ENCODE measurements at regions not wholly inside any gene's neighbourhood (a gene's known extent, or its start where the extent isn't known, plus 50 kb on each side); places are given as distances from the start of the nearest gene placed in this dataset.

DNA sequence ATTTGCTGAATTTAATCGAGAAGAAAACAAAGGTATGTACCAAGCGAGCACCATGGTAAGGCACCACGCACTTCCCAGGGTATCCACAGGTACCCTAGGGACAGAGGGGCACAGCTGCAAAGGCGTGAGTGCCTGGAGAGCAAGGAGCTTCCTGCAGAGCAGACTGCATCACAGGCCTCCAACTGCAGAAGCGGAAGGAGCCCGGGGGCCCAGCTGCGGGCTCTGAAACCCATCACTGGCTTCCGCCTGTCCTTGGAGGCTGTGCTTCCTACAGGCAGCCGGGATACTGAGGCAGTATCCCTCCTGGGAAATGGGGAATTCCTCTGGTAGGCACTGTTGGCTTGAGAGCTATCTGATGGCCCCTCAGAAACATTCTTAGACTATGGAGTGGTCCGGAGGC is 217.4 kb upstream of the GMDS start:
- H3K4me1 Mint-ChIP-seq, result no peaks in the 10 kb centered on the region
- ATAC-seq (replicated peaks), result no peak
- peaks cover 18% of the 10 kb centered on the region for H3K27me3 Mint-ChIP-seq
- no peak overlapping the region for H3K4me3 Mint-ChIP-seq
- H3K9me3 Mint-ChIP-seq, result no peaks in the 10 kb centered on the region
- H3K36me3 Mint-ChIP-seq (ENCODE audit: low read depth), result no peaks in the 10 kb centered on the region
- H3K27ac Mint-ChIP-seq, result no peak overlapping the region

DNA sequence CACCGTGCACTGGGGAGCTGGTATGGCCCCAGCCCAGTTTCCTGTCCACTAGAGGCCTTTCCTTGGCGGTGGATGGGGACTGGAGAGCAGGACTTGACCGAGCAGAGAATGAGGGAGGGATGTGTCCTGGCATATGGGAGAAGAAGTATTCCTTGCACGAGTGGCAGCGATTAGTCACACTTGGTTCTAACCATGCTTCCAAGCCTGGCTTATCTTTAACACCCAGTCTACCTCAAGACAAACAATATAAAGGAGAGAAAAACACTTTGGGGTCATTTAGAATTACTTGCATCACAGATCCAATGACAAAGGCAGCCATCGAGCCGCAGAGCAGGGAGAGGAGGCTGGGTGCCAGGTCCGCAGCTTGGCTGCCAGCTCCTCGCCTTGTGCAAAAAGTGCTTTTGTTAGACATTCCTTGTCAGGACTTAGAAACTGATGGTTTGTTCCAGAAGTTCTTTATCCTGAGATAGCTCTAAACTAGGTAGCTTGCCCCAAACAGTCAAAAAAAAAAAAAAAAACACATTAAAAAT is 214.9 kb upstream of the GMDS start:
- H3K27ac Mint-ChIP-seq, result no peak overlapping the region
- no peak overlapping the region for H3K4me3 Mint-ChIP-seq

DNA sequence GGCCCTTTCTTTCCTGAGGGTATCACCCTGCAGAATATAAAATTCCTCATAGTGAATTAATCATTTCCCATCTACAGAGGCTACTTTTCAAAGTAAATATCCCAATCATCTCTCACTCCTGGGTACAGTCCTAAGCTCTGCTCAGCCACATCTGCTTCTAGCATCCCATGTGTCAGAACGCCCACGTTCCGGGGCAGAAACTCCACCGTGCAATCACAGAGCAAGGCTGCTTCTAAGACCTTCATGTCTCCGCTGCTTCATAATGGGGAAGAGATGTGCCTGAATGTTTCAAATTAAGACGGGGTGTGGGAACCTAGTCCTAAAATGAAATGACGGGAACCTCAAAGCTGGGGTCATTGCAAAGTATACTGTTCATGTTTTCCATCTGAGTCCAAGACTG is 208.8 kb upstream of the GMDS start:
- no peak overlapping the region for H3K27ac Mint-ChIP-seq
- H3K27me3 Mint-ChIP-seq, result peaks cover 5% of the 10 kb centered on the region
- H3K9me3 Mint-ChIP-seq, result no peaks in the 10 kb centered on the region
- no peaks in the 10 kb centered on the region for H3K4me1 Mint-ChIP-seq
- ATAC-seq (replicated peaks), result no peak
- no peaks in the 10 kb centered on the region for H3K36me3 Mint-ChIP-seq (ENCODE audit: low read depth)
- H3K4me3 Mint-ChIP-seq, result no peak overlapping the region

More for the DNA sequence above, 214.9 kb upstream of the GMDS start:
- H3K27me3 Mint-ChIP-seq, result peaks cover under 1% of the 10 kb centered on the region
- ATAC-seq (replicated peaks), result no peak
- H3K4me1 Mint-ChIP-seq, result no peaks in the 10 kb centered on the region
- H3K9me3 Mint-ChIP-seq, result no peaks in the 10 kb centered on the region
- no peaks in the 10 kb centered on the region for H3K36me3 Mint-ChIP-seq (ENCODE audit: low read depth)

DNA sequence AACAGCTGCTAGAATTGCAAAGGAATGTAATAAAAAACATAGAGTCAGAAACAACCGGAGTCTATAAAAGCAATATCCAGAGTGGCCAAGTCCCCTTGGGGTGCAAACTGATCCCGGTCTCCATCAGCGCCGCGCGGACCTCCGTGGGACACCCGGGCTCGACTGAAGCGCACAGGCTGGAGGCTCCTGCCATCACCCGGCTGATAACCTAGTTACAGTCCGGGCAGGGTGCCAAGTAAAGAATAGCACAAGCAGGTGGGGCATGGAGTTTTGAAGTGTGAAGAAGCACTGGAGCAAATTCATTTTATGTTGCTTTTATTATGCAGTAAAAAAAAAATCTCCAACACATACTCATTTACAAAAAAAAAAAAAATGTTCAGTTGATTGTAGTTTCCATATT is 205.1 kb upstream of the GMDS start:
- Mint-ChIP-seq H3K27ac (no peak overlapping the region), H3K4me3 (no peak overlapping the region)
- no peak for ATAC-seq (replicated peaks)

DNA sequence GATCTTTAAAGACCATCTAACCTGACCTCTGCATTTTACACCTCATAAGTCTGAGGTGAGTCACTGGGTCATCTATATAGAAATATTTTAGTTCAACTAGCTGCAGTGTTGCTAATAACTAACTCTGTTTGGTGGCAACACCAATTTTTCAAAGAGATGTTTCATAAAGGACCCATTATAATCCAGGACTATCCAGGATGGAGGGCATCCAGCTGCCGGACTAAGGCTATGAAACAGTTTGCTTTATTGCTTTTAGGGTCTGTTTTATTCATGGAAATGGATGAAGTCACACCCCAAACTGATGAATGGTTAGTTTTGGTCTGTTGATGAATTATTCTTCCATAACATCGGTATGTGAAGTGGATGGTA is 204.2 kb upstream of the GMDS start:
- H3K27me3 Mint-ChIP-seq, result peaks cover 7% of the 10 kb centered on the region
- H3K4me1 Mint-ChIP-seq, result peaks cover 5% of the 10 kb centered on the region
- no peak overlapping the region for H3K4me3 Mint-ChIP-seq
- H3K9me3 Mint-ChIP-seq, result no peaks in the 10 kb centered on the region
- H3K36me3 Mint-ChIP-seq (ENCODE audit: low read depth), result no peaks in the 10 kb centered on the region
- no peak overlapping the region for H3K27ac Mint-ChIP-seq
- ATAC-seq (replicated peaks), result no peak

More for the DNA sequence above, 205.1 kb upstream of the GMDS start:
- peaks cover 10% of the 10 kb centered on the region for H3K27me3 Mint-ChIP-seq
- H3K4me1 Mint-ChIP-seq, result peaks cover 5% of the 10 kb centered on the region
- no peaks in the 10 kb centered on the region for H3K9me3 Mint-ChIP-seq
- no peaks in the 10 kb centered on the region for H3K36me3 Mint-ChIP-seq (ENCODE audit: low read depth)

DNA sequence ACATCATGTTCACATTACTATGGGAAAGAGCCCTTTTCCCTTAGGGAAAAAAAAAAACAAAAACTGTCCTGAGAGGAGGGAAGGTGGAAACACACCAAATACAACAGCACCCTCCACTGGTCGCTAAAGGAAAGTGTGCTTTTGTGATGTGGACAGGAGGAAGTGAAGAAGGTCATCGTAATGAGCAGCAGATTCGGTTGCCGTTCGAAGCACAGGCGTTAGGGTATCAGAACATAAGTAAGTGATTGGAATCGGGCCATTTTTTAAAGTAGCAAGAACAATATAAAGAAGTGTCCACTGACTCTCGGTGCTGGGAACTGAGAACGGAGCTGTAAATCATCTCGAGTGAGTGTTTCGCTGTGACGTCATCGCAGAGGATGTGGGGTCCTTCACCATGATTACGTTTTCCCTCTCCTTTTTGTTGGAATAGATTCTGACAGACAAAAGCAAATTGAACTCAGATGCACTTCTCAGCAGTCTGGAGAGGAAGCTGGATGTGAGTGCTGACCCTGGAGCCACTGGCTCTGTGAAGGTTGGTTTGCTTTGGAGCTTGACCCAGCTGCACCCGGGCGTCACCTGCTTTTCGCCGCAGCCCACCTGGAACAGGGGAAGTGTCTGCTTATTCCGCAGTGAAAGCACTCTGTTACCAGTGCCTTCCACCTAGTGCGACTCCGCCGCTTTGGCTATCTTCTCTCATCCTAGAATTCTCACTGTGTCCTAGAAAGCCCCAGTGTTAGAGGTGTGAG is 203.6 kb upstream of the GMDS start:
- Mint-ChIP-seq H3K27me3 (peaks cover 7% of the 10 kb centered on the region), H3K27ac (peak overlapping the region; percentile 5), H3K4me3 (peak overlapping the region; percentile 31), H3K4me1 (peaks cover 5% of the 10 kb centered on the region), H3K9me3 (no peaks in the 10 kb centered on the region), H3K36me3 (ENCODE audit: low read depth) (no peaks in the 10 kb centered on the region)
- peak; percentile 50 for ATAC-seq (replicated peaks)

DNA sequence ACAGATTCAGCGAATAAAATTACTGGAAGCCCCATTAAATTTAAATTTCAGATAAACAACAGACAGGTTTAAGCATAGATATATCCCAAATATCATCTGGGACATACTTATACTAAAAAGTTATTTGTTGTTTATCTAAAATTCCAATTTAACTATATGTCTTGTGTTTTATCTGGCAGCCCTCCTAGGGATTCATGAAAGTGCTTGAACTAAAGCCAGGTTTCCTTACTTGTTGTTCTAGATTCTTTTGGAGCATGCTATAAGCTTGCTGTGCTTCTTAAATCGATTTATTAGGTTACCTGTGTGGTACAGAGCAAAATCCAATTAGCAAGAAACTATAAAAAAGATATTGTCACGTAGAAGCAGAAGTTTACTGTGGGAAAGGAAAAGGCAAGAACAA is 202.5 kb upstream of the GMDS start:
- H3K27me3 Mint-ChIP-seq, result peaks cover 7% of the 10 kb centered on the region
- peaks cover 5% of the 10 kb centered on the region for H3K4me1 Mint-ChIP-seq
- H3K36me3 Mint-ChIP-seq (ENCODE audit: low read depth), result no peaks in the 10 kb centered on the region
- H3K27ac Mint-ChIP-seq, result no peak overlapping the region
- no peaks in the 10 kb centered on the region for H3K9me3 Mint-ChIP-seq
- no peak for ATAC-seq (replicated peaks)
- no peak overlapping the region for H3K4me3 Mint-ChIP-seq

DNA sequence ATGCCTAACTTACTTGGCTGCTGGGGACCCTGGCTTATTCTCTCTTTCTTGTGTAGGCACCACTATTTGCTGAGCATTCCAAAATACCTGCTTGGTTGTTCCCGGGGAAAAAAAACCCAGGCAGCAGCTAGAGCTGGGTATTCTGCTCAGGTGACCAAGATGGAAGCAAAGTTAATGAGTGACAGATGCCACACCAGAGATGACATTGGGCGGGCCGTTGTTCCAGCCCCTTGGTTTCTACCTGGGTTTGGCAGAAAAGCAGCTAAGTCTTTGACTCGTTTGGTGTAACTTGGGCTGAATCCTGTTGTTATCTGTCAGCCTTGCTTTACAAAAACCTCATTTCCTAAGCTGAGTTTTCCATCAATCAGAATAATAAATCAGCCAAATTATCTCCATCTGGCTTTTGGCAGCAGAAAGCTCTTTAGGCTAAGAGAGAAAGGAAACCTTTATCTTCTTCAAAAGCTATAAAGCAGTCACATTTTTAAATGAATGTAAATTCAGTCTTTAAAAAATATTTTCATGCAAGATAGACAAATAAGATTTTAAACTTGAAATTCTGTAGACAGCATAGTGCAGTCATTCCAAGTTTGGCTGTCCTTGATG is 202.0 kb upstream of the GMDS start:
- Mint-ChIP-seq H3K27me3 (peaks cover 7% of the 10 kb centered on the region), H3K4me3 (no peak overlapping the region), H3K36me3 (ENCODE audit: low read depth) (no peaks in the 10 kb centered on the region), H3K9me3 (no peaks in the 10 kb centered on the region), H3K27ac (no peak overlapping the region), H3K4me1 (peaks cover 5% of the 10 kb centered on the region)
- ATAC-seq (replicated peaks), result no peak

DNA sequence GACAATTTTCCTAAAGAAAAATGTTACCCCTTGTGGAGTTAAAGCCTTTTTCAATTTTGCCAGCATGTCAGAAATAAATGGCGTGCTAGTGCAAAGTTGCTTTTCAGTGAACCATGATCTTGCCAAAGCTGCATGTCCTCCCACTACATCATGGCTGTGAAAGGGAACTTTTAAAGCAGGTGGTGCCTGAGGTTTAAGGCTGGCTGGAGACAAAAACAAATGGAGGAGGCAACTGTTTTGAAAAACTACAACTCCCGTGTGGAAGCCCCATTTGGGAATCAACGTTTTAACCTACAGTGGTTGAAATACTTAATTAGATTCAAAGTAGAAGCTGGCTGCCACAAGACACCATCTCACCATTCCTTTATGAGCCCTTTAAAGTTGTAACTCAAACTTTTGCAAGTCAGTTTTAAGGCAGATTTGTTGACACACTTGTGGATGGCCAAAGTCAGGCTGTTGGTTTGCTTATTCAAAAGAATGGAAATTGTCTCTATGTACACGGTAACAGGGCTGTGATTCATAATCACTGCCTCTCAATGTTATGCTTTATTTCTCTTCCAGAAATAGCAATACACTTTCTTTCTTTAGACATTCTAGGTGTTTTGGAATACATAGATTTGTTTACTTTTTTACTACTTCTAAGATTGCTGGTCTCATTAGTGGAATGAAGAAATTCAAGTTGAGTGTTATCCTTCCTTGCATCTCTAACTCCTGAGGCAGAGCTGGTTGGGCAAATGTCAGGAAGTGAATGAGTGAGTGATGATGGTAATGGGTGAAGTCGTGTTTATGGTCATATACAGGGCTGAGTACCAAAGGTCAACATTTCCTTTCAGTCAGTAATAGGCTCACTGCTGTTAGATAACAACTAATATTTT is 196.4 kb upstream of the GMDS start:
- ATAC-seq (replicated peaks), result no peak
- Mint-ChIP-seq H3K27me3 (peaks cover 6% of the 10 kb centered on the region), H3K36me3 (ENCODE audit: low read depth) (no peaks in the 10 kb centered on the region), H3K9me3 (no peaks in the 10 kb centered on the region), H3K27ac (no peak overlapping the region), H3K4me1 (no peaks in the 10 kb centered on the region), H3K4me3 (no peak overlapping the region)

DNA sequence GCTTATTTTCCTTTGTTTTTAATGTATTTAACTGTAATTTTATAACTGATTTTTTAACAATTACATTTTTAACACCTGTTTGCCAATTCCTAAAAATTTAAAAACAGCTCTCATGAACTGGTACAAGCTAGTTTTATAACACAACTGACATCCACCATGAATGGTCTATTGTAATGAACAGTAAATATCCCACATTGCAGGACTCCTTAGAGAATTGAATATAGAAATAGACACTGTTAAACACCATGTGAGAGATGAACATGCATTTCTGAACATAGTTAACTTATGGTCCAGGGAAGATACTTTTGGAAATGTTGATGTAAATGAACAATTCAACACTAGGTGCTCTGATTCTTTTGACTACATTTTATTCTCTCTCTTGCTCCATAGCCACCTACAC is 195.1 kb upstream of the GMDS start:
- Mint-ChIP-seq H3K27me3 (peaks cover 6% of the 10 kb centered on the region), H3K4me3 (no peak overlapping the region), H3K4me1 (no peaks in the 10 kb centered on the region), H3K36me3 (ENCODE audit: low read depth) (no peaks in the 10 kb centered on the region), H3K27ac (no peak overlapping the region), H3K9me3 (no peaks in the 10 kb centered on the region)
- ATAC-seq (replicated peaks), result no peak

DNA sequence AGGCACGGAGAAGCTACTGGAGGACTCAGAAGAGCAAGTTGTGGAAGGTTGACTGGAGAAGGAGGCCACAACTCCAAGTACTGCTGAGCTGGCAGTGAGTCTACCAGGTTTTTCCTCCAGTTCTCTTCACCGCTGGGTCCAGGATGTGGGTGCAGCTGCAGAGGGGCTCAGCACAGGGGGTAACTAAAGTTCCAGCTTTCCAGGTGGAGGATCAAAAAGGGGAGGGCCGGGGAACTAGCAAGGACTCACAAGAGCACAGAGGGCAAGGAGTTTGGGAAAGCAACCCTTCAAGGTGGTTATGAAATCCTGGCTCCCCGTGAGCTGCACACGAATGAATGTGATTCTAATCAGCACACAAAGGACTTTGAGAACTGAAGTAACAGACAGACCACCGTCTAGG is 194.2 kb upstream of the GMDS start:
- no peaks in the 10 kb centered on the region for H3K9me3 Mint-ChIP-seq

DNA sequence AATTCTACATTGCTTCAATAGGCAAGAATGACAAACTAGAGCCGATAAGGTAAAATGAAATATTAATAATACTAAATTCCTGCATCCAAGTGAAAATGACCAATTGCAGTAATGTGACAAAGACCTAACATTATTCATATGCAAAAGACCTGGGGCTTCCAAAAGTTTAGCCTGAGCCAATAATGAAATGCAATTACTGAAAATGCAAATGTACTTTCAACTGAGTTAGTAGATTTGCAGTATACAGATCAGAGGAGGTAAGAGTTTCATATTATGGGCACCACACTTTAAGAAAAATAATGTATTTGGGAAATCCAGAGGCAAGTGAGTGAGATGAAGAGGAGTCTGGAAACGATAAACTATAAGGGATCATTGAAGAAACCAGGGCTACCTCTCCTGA is 193.7 kb upstream of the GMDS start:
- Mint-ChIP-seq H3K4me3 (no peak overlapping the region), H3K36me3 (ENCODE audit: low read depth) (no peaks in the 10 kb centered on the region), H3K27me3 (peaks cover 3% of the 10 kb centered on the region), H3K27ac (no peak overlapping the region), H3K9me3 (no peaks in the 10 kb centered on the region), H3K4me1 (no peaks in the 10 kb centered on the region)
- no peak for ATAC-seq (replicated peaks)

More for the DNA sequence above, 194.2 kb upstream of the GMDS start:
- H3K27me3 Mint-ChIP-seq, result peaks cover 3% of the 10 kb centered on the region
- no peak overlapping the region for H3K27ac Mint-ChIP-seq
- no peaks in the 10 kb centered on the region for H3K36me3 Mint-ChIP-seq (ENCODE audit: low read depth)
- H3K4me3 Mint-ChIP-seq, result no peak overlapping the region
- ATAC-seq (replicated peaks), result no peak
- H3K4me1 Mint-ChIP-seq, result no peaks in the 10 kb centered on the region

DNA sequence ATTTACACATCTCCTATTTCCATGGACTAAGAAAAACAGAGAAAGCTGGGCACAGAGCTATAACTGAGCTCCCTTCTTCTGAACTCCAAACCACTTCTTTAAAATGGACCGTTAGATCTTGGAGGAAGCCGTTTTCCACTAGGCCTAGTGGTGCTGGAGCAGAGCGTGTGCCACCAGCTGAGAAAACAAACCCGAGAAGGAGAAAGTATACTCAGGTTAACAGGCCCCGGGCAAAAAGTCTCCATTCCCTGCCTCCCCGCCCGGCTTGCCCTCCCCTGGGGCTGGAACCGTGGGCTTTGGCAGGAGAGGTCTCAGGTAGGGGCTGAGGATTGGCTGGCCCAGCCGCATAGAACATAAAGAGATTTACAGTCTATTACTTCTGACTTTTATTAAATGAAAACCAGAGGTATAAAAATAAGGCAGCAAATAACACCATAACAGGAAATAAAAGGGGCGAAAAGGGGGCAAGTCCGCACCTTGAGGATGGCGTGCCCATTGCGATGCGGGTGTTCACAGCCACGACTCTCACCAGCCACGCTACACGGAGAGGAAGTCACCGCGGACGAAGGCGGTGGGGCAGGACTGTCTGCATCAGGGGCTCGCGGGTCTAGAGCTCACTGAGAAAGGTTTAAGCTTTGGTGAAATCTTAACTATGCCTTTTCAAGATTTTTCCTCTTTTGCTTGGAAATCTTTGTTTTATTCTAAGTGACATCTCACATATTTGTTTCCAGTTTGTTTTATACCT is 191.2 kb upstream of the GMDS start:
- Mint-ChIP-seq H3K4me3 (no peak overlapping the region), H3K27ac (no peak overlapping the region), H3K27me3 (peaks cover 3% of the 10 kb centered on the region), H3K4me1 (no peaks in the 10 kb centered on the region), H3K36me3 (ENCODE audit: low read depth) (no peaks in the 10 kb centered on the region), H3K9me3 (no peaks in the 10 kb centered on the region)
- ATAC-seq (replicated peaks), result no peak

DNA sequence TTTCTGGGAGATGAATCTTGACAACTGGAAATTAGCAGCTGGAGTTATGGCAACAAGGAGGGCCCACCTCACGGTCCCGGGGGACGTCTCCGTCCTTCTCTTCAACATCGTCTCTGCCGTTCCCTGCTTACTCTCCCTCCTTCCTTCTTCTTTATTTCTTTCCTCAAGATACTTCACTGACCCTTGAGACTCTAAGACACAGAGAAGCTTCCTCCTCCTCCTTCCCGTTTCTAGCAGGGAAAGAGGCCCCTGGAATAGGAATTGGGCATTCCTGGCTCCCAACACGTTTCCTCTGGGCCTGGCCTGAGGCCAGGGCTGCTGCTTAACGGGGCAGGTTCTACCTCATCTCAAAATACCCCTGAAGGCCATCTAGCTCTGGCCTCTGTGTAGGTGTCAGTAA is 189.9 kb upstream of the GMDS start:
- H3K4me1 Mint-ChIP-seq, result no peaks in the 10 kb centered on the region
- no peaks in the 10 kb centered on the region for H3K9me3 Mint-ChIP-seq
- H3K27me3 Mint-ChIP-seq, result peaks cover 3% of the 10 kb centered on the region
- ATAC-seq (replicated peaks), result no peak
- H3K27ac Mint-ChIP-seq, result no peak overlapping the region
- no peak overlapping the region for H3K4me3 Mint-ChIP-seq
- no peaks in the 10 kb centered on the region for H3K36me3 Mint-ChIP-seq (ENCODE audit: low read depth)
